Medulla oblongata (tissue), 1 donor: ENCODE measurements at regions not wholly inside any gene's neighbourhood (a gene's known extent, or its start where the extent isn't known, plus 50 kb on each side); places are given as distances from the start of the nearest gene placed in this dataset.

ENCODE experiments used
- DNase-seq: peaks from one replicate; pipeline ENCODE4 v3.0.0-alpha.2; 2015; ENCODE audit errors: extremely low spot score

- DNase-seq, result no peak
Measured at GRCh38 chr20:57807401-57808263, 97.8 kb upstream of the PMEPA1 start.

GRCh38 chr20:57806975-57807374 is 97.2 kb upstream of the PMEPA1 start:
- DNase-seq, result no peak

- DNase-seq, result no peak
Measured at GRCh38 chr20:57806476-57806875, 96.7 kb upstream of the PMEPA1 start.

GRCh38 chr20:57805747-57806146 is 95.9 kb upstream of the PMEPA1 start:
- no peak for DNase-seq

DNA sequence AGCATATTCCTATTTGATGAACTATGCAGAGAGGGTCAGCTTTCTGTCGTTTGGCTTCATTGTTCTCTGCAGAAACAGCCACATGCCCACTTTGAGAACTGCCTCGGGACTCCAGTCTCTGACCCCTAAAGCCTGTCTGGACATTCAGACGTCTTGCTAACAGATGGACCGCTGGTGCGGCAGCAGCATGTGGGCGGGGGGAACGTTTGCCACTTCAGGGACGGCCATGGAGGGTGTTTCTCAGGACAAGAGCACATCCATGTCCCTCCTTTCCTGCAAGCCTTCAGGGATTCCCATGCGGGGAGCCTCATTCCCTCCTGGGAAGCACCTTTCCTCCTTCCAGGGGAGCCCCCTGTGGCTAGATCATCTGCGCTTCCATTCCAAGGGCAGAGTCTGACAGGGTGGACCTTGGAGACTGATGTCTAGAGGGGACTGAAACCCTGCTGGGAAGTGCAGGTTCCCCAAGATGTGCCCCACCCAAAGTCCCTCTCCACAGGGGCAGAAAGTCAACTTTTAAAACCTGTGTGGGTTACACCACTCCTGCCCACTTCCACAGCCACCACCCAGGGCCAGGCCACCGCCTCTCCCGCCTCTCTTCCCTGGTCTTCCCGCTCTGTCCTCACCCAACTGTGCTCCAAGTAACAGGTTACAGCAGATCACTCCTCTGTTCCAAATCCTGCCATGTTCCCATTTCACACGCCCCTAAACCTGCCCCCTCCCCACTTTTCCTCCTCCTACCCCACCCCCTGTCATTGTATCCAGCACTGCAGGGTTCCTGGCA is 94.8 kb upstream of the PMEPA1 start:
- no peak for DNase-seq

- no peak for DNase-seq
Measured at GRCh38 chr20:57803508-57804005, 93.7 kb upstream of the PMEPA1 start.

DNA sequence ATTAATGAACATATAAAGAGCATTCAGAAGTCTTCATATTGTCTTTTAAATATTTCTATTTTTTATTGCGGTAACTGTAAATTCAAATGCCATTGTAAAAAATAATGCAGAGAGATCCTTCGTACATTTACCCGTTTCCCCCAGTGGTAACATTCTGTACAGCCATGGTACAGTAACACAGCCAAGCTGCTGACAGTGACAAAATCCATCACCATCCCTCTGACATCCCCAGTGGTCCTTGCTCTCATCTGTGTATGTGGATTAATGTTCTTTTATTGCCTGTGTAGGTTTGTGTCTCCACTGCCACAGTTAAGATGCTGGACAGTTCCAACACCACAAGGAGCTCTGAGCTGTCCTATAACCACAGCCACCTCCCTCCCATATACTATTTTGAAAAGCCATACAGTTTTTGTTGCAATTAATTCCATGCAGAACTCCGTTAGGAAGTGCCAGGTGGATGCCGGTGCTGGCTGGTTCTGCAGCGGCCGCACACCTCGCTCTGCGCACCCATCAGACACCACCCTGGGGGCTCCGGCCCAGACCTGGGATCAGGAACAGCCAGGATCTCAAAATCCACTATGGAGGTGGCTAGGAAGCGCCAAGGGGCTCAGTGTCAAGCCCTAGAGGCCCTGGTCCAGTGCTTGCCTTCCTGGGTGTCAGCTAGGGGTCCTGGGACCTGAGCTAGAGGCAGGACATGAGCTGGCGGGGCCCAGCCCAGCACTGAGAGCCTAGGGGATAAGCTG is 93.1 kb upstream of the PMEPA1 start:
- no peak for DNase-seq

DNA sequence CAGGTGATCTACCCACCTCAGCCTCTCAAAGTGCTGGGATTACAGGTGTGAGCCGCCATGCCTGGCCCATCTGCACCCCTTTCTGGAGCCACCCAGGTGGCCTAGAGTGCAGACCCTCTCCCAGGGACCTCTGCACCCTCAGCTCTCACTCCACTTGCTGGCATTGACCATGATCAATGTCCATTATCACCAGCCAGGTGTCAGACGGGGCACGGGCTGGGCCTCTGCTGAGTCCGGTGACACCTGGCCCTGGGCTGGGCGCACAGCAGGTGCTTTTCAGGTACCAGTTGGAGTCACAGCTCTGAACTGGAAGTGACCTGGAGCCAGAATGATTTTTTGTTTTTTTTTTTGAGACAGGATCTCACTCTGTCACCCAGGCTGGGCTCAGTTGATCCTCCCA is 91.8 kb upstream of the PMEPA1 start:
- DNase-seq, result no peak

- DNase-seq, result no peak
Measured at GRCh38 chr20:57800791-57801430, 91.1 kb upstream of the PMEPA1 start.

- DNase-seq, result no peak
Measured at GRCh38 chr20:57797401-57797800, 87.6 kb upstream of the PMEPA1 start.

GRCh38 chr20:57795977-57796560 is 86.3 kb upstream of the PMEPA1 start:
- no peak for DNase-seq

GRCh38 chr20:57795342-57795697 is 85.5 kb upstream of the PMEPA1 start:
- no peak for DNase-seq

GRCh38 chr20:57794600-57795341 is 85.0 kb upstream of the PMEPA1 start:
- DNase-seq, result no peak

DNA sequence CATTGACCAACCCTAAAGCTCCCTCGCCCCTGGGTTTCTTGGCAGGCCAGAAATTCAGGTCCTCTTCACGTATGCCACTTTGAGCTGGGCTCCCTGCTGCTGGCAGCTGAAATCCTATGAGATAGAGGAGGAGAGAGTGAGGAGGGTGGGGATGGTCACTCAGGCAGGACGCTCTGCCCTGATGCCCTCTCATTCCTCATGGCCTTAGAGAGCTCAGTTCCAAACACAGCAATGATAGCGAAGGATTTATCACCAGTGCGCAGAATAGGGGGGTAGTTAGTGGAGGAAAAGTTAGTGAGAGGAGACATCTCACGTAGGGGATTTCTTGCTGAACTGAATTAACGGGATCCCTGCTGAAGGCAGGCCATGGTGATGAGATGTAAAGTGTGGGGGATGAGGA is 84.2 kb upstream of the PMEPA1 start:
- DNase-seq, result no peak

- no peak for DNase-seq
Measured at GRCh38 chr20:57793421-57793820, 83.6 kb upstream of the PMEPA1 start.

GRCh38 chr20:57792386-57793080 is 82.7 kb upstream of the PMEPA1 start:
- no peak for DNase-seq

DNA sequence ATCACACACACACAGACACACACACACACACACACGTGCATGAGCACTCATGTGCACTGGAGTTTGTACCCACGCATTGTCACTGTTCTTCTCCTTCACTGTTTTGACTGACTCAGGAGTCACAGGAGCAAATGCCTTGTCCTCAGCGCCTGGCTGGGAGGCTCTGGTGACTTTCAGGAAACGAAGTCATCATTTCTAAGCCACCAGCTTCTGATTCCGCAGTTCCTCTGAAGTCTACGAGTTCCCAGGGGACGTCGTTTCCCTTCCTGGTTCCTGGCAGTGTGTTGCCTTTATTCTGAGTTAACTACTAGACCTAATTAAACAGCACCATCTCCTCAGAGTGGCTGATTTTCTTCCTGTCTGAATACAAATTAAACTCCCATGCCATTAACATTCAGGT is 82.2 kb upstream of the PMEPA1 start:
- peak; percentile 5 for DNase-seq

DNA sequence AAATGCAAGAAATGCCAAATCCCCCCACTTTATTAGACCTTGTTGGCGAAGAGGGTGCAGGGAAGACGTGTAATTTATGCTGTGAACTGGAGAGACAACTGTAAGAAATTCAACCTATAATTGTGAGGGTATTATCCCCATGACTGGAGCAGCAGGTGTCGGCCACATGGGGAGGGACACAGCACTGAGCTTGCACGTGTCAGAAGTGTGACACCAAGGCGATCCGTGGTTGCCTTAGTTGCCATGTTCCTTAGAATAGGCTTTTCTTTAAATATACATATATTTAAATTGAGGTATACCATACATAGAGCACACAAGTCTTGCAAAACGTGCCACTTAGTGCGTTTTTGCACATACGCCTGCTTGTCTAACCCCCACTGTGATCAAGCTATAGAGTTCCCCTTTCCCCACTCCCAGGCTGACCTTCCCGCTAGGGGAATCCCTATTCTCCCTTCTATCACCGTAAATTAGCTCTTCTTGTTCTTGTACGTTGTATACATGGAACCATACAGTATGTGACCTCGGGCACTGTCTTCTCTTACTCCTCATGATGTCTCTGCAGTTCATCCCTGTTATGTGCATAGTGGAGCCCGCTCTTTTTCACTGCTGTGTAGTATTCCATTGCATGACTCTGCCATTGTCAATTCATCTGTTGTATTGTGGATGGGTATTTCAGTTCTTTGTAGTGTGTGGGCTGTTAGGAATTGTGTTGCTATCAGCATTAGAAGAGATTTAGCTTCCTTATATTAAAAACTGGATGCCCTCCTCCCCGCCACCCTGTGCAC is 81.6 kb upstream of the PMEPA1 start:
- DNase-seq, result no peak

DNA sequence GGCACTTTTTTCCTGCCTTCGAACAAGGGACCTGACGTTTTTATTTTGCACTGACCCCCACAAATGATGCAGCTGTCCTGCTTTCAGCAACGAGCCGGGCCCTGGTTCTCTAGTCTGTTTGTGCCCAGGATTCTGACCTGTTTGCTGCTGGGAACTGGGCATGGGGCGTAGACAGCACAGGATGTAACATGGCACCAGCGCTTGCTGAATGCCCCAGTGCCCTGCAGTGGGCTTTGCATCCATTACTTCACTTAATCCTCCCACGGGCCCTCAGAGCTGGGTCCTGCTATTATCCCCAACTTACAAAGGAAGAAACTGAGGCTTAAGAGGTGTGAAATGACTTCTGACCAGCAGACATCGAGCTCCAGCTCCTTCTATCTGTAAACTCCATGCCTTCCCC is 80.4 kb upstream of the PMEPA1 start:
- no peak for DNase-seq
